ENCODE measurements at regions not wholly inside any gene's neighbourhood (a gene's known extent, or its start where the extent isn't known, plus 50 kb on each side); places are given as distances from the start of the nearest gene placed in this dataset.

- TF ChIP-seq CTCF (IDR thresholded peaks at IDR 0.05) (no peak), POLR2A (IDR thresholded peaks at IDR 0.05) (no peak)
Measured at GRCh38 chr4:12207396-12207795, 778.7 kb upstream of the HS3ST1 start.

Data from transverse colon (tissue), 3 donors.